ACC112 (cell line): ENCODE measurements at regions not wholly inside any gene's neighbourhood (a gene's known extent, or its start where the extent isn't known, plus 50 kb on each side); places are given as distances from the start of the nearest gene placed in this dataset.
"Not testable (repeated sequence)": the region's sequence is repeated elsewhere in the genome, so short reads cannot be mapped to it uniquely, and the experiment has no call there.

Experiments
- H2AFZ ChIP-seq: fragments of 200-600 bp; sonication (generic); one replicate; pipeline ENCODE4 v1.6.0; 2017; ENCODE audit warnings: antibody characterized with exemption, low read length; ENCODE audit not compliant: unreplicated experiment
- H3K27ac ChIP-seq: fragments of 200-600 bp; sonication (generic); 2 replicates; pipeline ENCODE4 v1.5.1; 2014; ENCODE audit warnings: low read depth, mild to moderate bottlenecking, antibody characterized with exemption, low read length, moderate library complexity
- H3K27me3 ChIP-seq: fragments of 200-600 bp; sonication (generic); 2 replicates; pipeline ENCODE4 v1.6.1; 2014; ENCODE audit warnings: mild to moderate bottlenecking, antibody characterized with exemption, low read length, moderate library complexity, mixed read lengths; ENCODE audit not compliant: insufficient read depth
- H3K36me3 ChIP-seq: fragments of 200-600 bp; sonication (generic); 2 replicates; pipeline ENCODE4 v1.6.1; 2016; ENCODE audit warnings: mild to moderate bottlenecking, antibody characterized with exemption, low read length, moderate library complexity, mixed read lengths; ENCODE audit not compliant: insufficient read depth
- H3K4me1 ChIP-seq: fragments of 200-600 bp; sonication (generic); one replicate; pipeline ENCODE4 v1.6.1; 2016; ENCODE audit warnings: low read length, mixed read lengths; ENCODE audit not compliant: insufficient read depth, unreplicated experiment, control insufficient read depth
- H3K4me3 ChIP-seq: fragments of 200-600 bp; sonication (generic); 2 replicates; pipeline ENCODE4 v1.5.1; 2014; ENCODE audit warnings: mild to moderate bottlenecking, low read depth, low read length
- H3K79me2 ChIP-seq: fragments of 200-600 bp; sonication (generic); one replicate; pipeline ENCODE4 v1.6.0; 2016; ENCODE audit warnings: low read length; ENCODE audit not compliant: control insufficient read depth, unreplicated experiment, insufficient read depth

- not testable (repeated sequence) for H3K36me3 ChIP-seq, H3K27ac ChIP-seq, H3K79me2 ChIP-seq, H3K4me3 ChIP-seq, H2AFZ ChIP-seq, H3K27me3 ChIP-seq, H3K4me1 ChIP-seq
These were observed 61.2 kb upstream of the ZNF322 start for GRCh38 chr6:26720663-26721218.

DNA sequence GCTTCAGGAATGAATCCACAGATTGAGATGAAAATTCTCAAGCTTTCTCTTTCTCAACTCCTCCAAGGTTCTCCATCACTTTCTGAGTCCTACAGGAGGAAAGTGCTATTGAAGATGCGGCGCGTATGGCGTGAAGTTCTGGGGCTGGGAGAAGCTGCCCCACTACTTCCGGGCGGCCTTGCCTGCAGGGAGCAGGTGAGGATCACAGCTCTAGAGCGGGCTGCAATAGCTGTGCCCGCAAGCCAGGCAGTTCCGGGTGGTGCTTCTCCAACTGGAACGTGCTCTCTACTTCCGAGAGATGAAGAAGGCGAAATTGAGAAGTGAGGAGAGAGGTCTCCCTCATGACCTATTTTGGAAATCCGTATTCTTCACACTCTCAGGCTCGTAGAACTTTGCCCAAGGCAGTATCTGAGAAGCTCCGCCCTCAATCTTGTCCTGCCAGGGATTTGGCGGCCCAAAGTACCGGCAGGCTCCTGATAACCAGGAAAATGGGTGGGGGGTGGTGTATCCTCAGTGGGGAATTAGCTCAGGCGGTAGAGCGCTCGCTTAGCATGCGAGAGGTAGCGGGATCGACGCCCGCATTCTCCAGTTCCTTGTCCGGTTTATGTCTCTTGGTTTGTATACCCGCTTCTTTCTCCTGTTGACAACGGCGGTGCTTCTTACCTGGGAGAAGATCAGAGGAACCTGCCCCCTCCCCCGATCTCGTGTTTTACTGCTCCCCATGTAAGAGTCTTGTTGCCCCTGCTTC, 70.6 kb upstream of the ZNF322 start:
- not testable (repeated sequence) for H3K79me2 ChIP-seq, H3K4me3 ChIP-seq, H3K27me3 ChIP-seq, H3K27ac ChIP-seq, H2AFZ ChIP-seq, H3K4me1 ChIP-seq, H3K36me3 ChIP-seq

GRCh38 chr6:26734776-26735472, 75.4 kb upstream of the ZNF322 start:
- not testable (repeated sequence) for H3K27ac ChIP-seq, H3K36me3 ChIP-seq

GRCh38 chr6:26739811-26740210, 80.3 kb upstream of the ZNF322 start:
- Histone ChIP-seq H3K27me3 (peaks cover 16% of the 10 kb centered on the region), H2AFZ (no peak overlapping the region), H3K4me3 (no peak overlapping the region), H3K36me3 (no peaks in the 10 kb centered on the region), H3K27ac (no peak overlapping the region), H3K4me1 (no peaks in the 10 kb centered on the region), H3K79me2 (no peaks in the 10 kb centered on the region)

More at GRCh38 chr6:26734776-26735472, 75.4 kb upstream of the ZNF322 start:
- H3K4me3 ChIP-seq, H3K79me2 ChIP-seq, H3K4me1 ChIP-seq, H2AFZ ChIP-seq, H3K27me3 ChIP-seq: not testable (repeated sequence)

DNA sequence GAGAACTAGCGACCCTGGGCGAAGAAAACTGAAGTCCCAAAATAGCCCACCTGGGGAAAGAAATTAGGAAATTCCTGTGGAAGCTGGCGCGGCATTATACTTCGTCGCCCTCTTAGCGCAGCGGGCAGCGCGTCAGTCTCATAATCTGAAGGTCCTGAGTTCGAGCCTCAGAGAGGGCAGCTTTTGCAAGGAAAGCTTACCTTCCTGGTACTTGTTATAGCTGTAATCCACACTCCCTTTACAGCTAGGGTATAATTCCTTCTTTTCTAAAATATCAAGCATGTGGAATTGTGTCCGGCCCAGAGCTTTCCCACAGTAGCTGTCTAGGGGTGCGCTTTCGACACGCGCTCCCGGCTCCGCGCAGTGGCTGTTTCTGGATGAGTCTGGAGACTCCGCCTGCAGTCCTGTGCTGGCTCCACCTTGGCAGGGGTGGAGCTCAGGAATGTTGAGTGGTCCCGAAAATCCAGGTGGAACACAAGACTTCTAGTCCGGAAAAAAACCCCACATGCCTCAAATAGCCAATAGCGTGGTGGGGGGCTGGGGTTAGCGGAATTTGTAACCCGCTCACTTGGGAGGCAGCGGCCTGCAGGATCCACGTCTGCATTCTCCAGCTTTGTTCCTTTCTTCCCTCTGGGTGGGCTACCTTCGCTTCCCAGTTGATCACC, 83.7 kb upstream of the ZNF322 start:
- no peak overlapping the region for H2AFZ ChIP-seq
- no peaks in the 10 kb centered on the region for H3K79me2 ChIP-seq

DNA sequence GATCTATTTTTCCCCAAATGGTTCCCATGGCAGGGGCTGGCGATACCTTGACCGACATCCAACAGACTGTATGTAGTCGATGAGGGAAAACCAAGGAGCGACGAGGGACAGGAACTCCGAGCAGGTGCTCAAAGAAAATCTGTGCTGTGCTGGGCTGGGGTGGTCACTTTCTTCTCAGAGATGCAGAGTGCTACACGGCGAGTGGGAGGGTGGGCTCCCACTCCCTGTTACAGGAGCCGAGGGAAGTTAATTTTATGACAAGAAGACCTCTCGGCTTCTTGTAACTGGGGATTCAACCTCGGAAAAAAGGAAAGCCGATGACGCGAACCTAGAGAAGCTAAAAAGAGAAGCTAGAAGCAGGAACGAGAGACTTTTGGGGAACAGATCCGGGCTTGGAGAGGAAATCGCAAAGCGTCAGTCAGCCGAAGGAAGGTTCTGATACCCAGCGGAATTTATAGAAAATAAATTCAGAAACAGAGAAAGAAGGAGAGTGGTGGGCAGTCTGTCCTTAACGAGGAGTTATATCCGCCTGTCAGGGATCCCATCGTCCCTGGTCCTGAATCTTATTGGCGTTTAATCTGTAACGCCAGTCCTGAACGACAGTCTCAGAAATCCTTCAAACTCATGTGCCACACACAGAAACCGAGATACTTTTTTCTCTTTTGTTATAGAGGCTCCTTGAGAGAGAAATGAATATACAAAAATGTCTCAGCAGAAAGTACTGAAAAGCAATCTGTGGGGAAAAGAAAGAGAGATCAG, 84.6 kb upstream of the ZNF322 start:
- peak overlapping the region; percentile 39; the same call in 1 of the 2 replicates for H3K4me3 ChIP-seq
- H3K79me2 ChIP-seq: no peaks in the 10 kb centered on the region
- H3K27ac ChIP-seq: no peak overlapping the region
- H3K4me1 ChIP-seq: no peaks in the 10 kb centered on the region
- no peak overlapping the region for H2AFZ ChIP-seq
- no peaks in the 10 kb centered on the region for H3K36me3 ChIP-seq
- H3K27me3 ChIP-seq: peaks cover 42% of the 10 kb centered on the region

More for the DNA sequence above, 83.7 kb upstream of the ZNF322 start:
- no peaks in the 10 kb centered on the region for H3K36me3 ChIP-seq
- no peaks in the 10 kb centered on the region for H3K4me1 ChIP-seq
- peaks cover 34% of the 10 kb centered on the region for H3K27me3 ChIP-seq
- peak overlapping the region; percentile 39; the same call in 1 of the 2 replicates for H3K4me3 ChIP-seq
- no peak overlapping the region for H3K27ac ChIP-seq

DNA sequence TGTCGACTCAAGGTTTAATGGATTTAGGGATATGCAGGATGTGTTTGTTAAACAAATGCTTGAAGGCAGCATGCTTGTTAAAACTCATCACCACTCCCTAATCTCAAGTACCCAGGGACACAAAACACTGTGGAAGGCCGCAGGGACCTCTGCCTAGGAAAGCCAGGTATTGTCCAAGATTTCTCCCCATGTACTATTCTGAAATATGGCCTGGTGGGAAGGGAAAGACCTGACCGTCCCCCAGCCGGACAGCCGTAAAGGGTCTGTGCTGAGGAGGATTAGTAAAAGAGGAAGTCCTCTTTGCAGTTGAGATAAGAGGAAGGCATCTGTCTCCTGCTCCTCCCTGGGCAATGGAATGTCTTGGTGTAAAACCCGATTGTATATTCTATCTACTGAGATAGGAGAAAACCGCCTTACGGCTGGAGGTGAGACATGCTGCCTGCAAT, 85.3 kb upstream of the ZNF322 start:
- H3K4me1 ChIP-seq, H3K4me3 ChIP-seq, H3K27ac ChIP-seq, H3K79me2 ChIP-seq, H2AFZ ChIP-seq, H3K36me3 ChIP-seq: not testable (repeated sequence)
- peaks cover 44% of the 10 kb centered on the region for H3K27me3 ChIP-seq

DNA sequence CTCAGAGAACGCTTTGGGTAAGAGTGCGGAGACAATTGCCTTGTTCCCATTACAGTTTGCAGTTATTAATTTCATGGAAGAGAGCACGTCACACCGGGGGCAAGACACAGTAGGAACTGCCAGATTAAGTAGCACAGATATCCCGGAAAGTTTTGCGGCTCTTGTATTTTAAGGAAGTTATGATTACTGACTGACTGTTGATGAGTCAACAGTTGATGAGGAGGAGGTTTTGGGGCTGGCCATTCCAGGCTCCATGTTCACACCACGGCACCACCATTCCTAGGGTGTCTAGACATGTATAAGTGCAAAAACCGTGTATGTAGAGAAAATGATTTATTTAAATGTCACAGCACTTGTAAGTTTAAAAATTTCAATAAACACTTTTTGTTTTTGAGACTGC, 86.4 kb upstream of the ZNF322 start:
- peaks cover 46% of the 10 kb centered on the region for H3K27me3 ChIP-seq
- H2AFZ ChIP-seq, H3K79me2 ChIP-seq, H3K36me3 ChIP-seq, H3K4me1 ChIP-seq, H3K4me3 ChIP-seq, H3K27ac ChIP-seq: not testable (repeated sequence)

DNA sequence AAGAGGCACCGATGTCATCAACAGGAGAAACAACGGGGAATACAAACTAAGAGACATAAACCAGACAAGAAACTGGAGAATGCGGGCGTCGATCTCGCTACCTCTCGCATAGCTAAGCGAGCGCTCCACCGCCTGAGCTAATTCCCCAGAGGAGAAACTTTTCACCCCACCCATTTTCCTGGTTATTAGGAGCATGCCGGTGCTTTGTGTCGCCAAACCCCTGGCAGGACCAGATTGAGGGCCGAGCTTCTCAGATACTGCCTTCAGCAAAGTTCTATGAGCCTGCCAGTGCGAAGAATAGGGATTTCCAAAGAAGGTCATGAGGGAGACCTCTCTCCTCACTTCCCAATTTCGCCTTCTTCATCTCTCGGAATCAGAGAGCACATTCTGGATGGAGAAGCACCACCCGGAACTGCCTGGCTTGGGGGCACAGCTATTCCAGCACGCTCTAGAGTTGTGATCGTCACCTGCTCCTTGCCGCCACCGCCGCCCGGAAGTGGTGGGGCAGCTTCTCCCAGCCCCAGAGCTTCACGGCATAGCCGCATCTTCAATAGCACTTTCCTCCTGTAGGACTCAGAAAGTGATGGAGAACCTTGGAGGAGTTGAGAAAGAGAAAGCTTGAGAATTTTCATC, 89.7 kb upstream of the ZNF322 start:
- H3K79me2 ChIP-seq, H3K4me1 ChIP-seq, H3K36me3 ChIP-seq, H3K27ac ChIP-seq, H3K4me3 ChIP-seq, H2AFZ ChIP-seq: not testable (repeated sequence)
- peaks cover 45% of the 10 kb centered on the region for H3K27me3 ChIP-seq

DNA sequence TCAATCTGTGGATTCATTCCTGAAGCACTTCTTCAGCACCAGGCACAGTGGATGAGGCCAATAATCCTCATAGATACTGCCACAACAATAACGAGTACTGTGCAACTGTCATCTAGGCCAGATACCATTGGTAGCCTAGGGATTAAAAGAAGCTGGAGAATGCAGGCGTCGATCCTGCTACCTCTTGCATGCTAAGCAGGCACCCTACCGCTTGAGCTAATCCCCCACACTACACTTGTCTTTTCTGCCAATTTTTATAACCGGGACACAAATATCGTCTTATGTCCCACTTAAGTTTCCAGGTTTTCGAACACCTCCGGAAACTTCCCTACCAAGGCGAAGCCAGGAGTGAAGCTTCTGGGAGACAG, 90.2 kb upstream of the ZNF322 start:
- H3K4me1 ChIP-seq, H3K79me2 ChIP-seq, H3K36me3 ChIP-seq, H3K4me3 ChIP-seq, H2AFZ ChIP-seq, H3K27ac ChIP-seq: not testable (repeated sequence)
- H3K27me3 ChIP-seq: peaks cover 45% of the 10 kb centered on the region
